ENCODE measurements at regions not wholly inside any gene's neighbourhood (a gene's known extent, or its start where the extent isn't known, plus 50 kb on each side); places are given as distances from the start of the nearest gene placed in this dataset.
"Not testable (repeated sequence)": the region's sequence is repeated elsewhere in the genome, so short reads cannot be mapped to it uniquely, and the experiment has no call there.

DNA sequence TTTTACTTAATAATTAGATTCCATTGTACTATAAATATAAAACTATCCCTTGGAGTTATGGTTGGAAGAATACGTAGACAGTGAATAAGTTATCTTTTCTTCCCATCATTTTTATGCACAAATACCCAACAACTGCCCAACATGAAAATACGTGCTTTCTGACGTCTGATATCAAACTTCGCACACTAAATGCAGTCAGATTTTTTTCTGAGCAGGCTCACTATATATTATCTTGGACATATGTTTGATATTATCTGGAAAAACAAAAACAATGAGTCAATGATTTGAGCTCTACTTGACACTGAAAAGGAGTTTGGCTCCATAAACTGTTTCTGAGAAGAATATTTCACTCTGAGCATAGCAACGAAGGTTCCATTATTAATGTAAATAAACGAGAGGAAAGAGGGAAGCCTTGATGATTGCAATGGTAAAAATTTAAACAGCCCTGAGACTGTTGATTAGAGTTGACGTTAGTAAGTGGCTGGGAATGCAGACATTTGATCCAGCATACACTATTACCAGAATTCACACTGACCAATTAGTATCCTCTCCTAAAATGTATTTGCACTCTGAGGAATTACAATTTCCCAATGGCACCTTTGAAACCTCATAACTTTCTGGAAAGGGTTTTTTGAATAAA is 1090.0 kb downstream of the EPHA7 start:
- no peaks in the 10 kb centered on the region for H3K36me3 Mint-ChIP-seq
- peaks cover 4% of the 10 kb centered on the region for H3K9me3 Mint-ChIP-seq
- no peak for ATAC-seq
- H3K4me3 Mint-ChIP-seq: no peak overlapping the region
- no peak overlapping the region for H3K27ac Mint-ChIP-seq
- no peaks in the 10 kb centered on the region for H3K4me1 Mint-ChIP-seq
- H3K27me3 Mint-ChIP-seq: no peaks in the 10 kb centered on the region

DNA sequence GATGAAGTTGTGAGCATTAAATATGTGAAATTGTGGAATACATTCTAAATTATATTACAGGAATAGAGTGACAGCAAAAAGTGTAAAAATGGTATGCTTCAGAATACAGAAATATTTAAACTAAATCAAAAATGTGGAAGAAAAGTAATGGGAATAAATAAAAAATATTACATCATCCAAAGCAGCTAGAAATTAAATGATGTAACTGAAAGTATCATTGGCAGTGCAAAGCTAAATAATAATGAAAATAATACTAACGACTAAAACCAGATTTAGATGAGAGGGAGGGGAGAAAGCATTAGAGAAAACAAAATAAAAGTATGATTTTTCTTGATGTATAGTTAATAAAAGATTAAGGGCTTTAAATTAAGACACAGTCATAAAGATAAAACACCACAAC is 1104.0 kb downstream of the EPHA7 start:
- no peaks in the 10 kb centered on the region for H3K4me1 Mint-ChIP-seq
- peaks cover 7% of the 10 kb centered on the region for H3K9me3 Mint-ChIP-seq
- H3K36me3 Mint-ChIP-seq: no peaks in the 10 kb centered on the region
- ATAC-seq: no peak
- H3K27me3 Mint-ChIP-seq: no peaks in the 10 kb centered on the region
- no peak overlapping the region for H3K4me3 Mint-ChIP-seq
- no peak overlapping the region for H3K27ac Mint-ChIP-seq

DNA sequence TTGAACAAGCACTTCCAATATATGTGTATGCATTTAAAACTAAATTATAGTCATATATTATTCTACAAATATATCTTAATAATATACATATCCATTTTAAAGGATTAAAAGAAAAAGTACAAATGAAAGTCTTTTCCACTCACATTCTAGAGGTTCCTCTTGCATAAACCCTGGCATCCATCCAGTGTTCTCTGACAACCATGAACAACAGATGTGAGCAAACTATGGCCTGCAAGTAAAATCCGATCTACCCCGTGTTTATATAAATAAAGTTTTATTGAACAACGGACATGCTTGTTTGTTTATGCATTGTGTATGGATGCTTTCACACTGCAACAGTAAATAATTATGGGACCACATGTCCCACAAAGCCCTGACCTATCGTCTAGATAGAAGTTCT is 1122.3 kb downstream of the EPHA7 start:
- no peaks in the 10 kb centered on the region for H3K4me1 Mint-ChIP-seq
- no peak overlapping the region for H3K27ac Mint-ChIP-seq
- H3K4me3 Mint-ChIP-seq: no peak overlapping the region
- H3K27me3 Mint-ChIP-seq: no peaks in the 10 kb centered on the region
- no peak for ATAC-seq
- H3K36me3 Mint-ChIP-seq: no peaks in the 10 kb centered on the region
- no peaks in the 10 kb centered on the region for H3K9me3 Mint-ChIP-seq

DNA sequence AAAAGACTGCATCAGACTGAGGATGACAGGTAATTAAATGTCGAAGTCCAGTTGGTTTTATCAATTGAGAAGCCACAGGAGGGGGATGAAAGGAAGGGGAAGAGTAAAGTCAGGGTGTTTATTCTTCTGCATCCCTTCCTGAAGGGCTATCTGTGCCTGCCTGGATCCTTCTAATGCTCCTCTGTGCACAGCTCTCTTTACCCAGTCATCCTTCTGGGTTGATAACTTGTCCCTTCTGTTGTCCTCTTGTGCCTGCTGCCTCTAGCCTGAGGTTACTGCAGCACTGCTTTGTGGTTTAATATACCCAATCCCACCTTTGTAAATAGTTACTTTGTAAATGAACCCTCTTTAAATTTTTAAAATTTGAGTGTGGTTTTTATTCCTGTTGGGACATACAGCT is 1127.3 kb downstream of the EPHA7 start:
- H3K36me3 Mint-ChIP-seq: no peaks in the 10 kb centered on the region
- H3K27me3 Mint-ChIP-seq: no peaks in the 10 kb centered on the region
- H3K27ac Mint-ChIP-seq: no peak overlapping the region
- no peaks in the 10 kb centered on the region for H3K4me1 Mint-ChIP-seq
- H3K9me3 Mint-ChIP-seq: peaks cover 4% of the 10 kb centered on the region
- no peak overlapping the region for H3K4me3 Mint-ChIP-seq
- ATAC-seq: no peak

DNA sequence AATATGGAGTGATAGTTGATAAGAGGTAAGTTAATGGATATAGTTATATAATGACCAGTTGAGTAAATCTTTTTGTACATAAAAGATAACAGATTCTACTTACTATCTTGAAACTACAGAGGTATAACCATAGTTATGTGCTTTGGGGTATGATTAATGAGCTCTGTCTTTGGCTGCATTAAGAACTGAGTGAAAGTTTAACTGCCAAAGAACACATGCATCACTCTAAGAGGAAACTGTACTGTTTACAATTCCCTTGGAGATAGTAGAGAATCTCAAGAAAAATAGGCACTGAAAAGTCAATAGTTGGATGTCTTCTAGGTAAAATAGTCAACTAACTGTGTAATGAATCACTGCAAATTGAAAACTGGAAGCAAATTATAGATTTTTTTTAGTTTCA is 1129.5 kb downstream of the EPHA7 start:
- Mint-ChIP-seq H3K9me3 (peaks cover 4% of the 10 kb centered on the region), H3K4me3 (no peak overlapping the region), H3K27ac (no peak overlapping the region), H3K27me3 (no peaks in the 10 kb centered on the region), H3K36me3 (no peaks in the 10 kb centered on the region), H3K4me1 (no peaks in the 10 kb centered on the region)
- ATAC-seq: no peak

DNA sequence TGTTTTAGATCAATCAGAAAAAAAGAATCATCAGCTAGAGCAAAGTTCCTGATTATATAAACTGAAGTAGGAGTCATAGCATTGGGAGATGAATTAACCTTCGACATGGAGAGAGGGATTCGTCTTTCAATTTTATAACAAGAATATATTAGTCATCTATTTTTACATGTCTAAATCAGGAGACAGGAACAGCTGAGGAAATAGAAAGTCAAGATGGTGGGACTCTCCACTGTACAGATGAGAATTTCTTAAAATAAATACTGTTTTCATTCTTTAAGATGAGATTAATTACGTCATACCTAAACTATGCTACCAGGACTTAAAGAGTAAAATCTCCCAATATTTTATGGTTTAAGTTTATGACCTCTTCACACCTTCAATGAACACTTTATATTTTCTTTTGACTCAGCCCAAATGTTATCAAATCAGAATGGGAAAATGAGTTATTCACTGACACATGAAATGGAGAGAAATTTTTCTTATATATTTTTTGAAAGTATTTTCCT is 1137.7 kb downstream of the EPHA7 start:
- H3K27me3 Mint-ChIP-seq: no peaks in the 10 kb centered on the region
- H3K27ac Mint-ChIP-seq: no peak overlapping the region
- H3K4me3 Mint-ChIP-seq: no peak overlapping the region
- no peaks in the 10 kb centered on the region for H3K36me3 Mint-ChIP-seq
- peaks cover 2% of the 10 kb centered on the region for H3K9me3 Mint-ChIP-seq
- no peaks in the 10 kb centered on the region for H3K4me1 Mint-ChIP-seq
- no peak for ATAC-seq

DNA sequence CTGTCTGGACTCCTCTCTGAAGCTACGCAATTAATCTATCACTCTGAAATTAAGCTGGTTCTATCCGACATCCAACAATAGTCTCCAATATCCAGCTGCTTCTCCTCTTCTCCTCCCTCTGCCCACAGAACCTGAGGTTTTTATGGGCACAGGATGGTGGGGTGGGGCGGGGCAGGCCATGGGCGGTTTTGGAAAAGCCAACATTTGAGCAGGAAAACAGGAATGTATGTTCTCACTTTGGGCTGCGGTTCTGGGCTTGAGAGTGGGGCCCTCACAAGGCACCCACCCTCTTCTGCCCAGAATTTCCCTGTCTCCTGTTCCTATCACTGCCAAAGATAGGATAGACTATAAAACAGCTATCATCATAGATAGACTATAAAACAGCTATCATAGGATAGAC is 1144.2 kb downstream of the EPHA7 start:
- Mint-ChIP-seq H3K27ac (no peak overlapping the region), H3K4me1 (no peaks in the 10 kb centered on the region), H3K36me3 (no peaks in the 10 kb centered on the region), H3K27me3 (no peaks in the 10 kb centered on the region), H3K9me3 (peaks cover 5% of the 10 kb centered on the region), H3K4me3 (no peak overlapping the region)
- no peak for ATAC-seq

DNA sequence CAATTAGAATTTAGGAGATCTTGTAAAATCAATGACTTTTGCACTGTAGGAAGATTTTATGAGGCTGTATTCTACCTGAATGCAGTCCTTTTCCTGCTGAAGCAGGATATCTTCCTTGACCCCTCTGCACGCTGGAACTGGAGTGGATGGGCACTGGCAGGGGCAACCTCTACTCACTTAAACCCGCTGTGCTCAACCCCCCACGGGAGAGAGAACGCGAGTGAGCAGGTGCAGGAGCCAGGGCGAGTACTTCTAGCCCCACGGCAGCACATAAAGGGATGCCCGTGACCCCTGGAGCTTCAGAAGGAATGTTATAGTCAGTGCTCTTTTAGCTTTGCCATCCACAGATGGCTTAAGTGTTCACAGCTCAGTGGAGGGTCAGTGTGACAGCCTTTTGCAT is 1144.8 kb downstream of the EPHA7 start:
- Mint-ChIP-seq H3K36me3 (no peaks in the 10 kb centered on the region), H3K4me1 (no peaks in the 10 kb centered on the region), H3K27me3 (no peaks in the 10 kb centered on the region), H3K4me3 (no peak overlapping the region), H3K27ac (no peak overlapping the region), H3K9me3 (peaks cover 5% of the 10 kb centered on the region)
- no peak for ATAC-seq

DNA sequence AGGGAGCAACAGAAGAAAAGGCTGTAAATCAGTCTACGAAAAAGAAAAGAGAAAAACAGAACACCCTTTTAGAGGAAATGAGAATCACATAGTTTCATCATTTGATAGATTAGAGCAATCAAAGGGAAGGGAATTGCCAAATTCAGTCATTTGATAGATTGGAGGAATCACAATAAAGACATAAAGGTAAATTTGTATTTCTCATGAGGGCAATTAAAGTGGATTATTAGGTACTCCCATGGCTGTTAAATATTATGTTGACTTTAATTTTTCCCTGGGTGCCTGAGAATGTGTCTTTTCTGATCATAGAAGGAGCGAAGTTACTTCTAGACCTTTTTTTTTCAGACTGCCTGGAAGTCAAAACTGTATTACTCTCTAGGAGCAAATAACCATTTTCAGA is 1145.7 kb downstream of the EPHA7 start:
- no peaks in the 10 kb centered on the region for H3K27me3 Mint-ChIP-seq
- peaks cover 5% of the 10 kb centered on the region for H3K9me3 Mint-ChIP-seq
- no peak overlapping the region for H3K27ac Mint-ChIP-seq
- no peaks in the 10 kb centered on the region for H3K36me3 Mint-ChIP-seq
- ATAC-seq: no peak
- no peak overlapping the region for H3K4me3 Mint-ChIP-seq
- no peaks in the 10 kb centered on the region for H3K4me1 Mint-ChIP-seq

DNA sequence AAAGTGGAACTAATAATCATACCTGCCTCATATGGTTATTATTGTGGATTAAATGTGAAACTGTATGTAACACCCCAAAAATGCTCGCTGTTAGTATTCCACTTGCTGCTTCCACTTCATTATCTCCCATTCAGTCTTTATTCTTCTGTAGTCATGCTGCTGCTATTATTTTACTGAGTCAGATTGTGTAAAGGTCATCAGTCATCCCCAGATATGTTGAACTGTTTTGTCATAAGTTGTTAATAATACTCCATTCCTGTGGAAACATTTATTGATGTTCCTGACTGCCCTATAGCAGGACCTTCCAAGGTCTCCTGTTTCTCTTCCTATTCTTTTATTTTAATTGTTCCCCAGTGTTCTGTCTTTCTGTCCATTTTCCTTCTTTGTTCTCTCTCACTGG is 1148.3 kb downstream of the EPHA7 start:
- no peaks in the 10 kb centered on the region for H3K27me3 Mint-ChIP-seq
- H3K27ac Mint-ChIP-seq: no peak overlapping the region
- ATAC-seq: no peak
- no peaks in the 10 kb centered on the region for H3K4me1 Mint-ChIP-seq
- no peaks in the 10 kb centered on the region for H3K36me3 Mint-ChIP-seq
- peaks cover 7% of the 10 kb centered on the region for H3K9me3 Mint-ChIP-seq
- no peak overlapping the region for H3K4me3 Mint-ChIP-seq

DNA sequence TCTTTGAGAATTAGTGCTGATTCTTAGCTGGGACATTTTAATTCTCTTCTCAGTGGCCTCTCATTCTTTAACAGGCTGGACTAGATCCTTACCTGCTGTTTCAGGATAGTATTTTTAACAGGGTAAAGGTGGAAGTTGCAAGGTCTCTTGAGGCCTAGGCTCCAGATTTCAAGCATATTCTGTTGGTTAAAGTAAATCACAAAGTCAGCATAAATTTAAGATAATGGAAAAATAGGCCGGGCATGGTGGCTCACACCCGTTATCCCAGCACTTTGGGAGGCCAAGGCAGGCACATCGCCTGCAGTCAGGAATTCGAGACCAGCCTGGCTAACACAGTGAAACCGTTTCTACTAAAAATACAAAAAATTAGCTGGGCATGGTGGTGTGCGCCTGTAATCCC is 1149.0 kb downstream of the EPHA7 start:
- Mint-ChIP-seq H3K27ac (no peak overlapping the region), H3K4me3 (no peak overlapping the region), H3K4me1 (no peaks in the 10 kb centered on the region), H3K36me3 (no peaks in the 10 kb centered on the region), H3K27me3 (no peaks in the 10 kb centered on the region), H3K9me3 (peaks cover 7% of the 10 kb centered on the region)
- ATAC-seq: no peak

DNA sequence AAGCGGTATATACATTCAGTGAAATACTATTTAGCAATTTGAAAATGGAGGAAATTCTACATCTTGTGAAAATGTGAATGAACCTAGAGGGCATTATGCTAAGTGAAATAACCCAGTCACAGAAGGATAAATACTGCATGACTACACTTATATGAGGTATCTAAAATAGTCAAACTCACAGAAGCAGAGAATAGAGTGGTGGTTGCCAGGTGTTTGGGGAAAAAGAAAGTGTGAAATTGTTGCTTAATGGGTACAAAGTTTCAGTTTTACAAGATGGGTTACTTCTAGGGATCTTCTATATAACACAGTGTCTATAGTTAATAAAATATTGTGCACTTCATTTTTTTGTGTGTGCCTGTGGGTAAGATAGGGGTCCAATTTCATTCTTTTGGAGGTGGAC is 1152.0 kb downstream of the EPHA7 start:
- no peak for ATAC-seq
- Mint-ChIP-seq H3K27me3 (no peaks in the 10 kb centered on the region), H3K36me3 (no peaks in the 10 kb centered on the region), H3K4me1 (no peaks in the 10 kb centered on the region), H3K9me3 (peaks cover 11% of the 10 kb centered on the region), H3K4me3 (no peak overlapping the region), H3K27ac (no peak overlapping the region)

DNA sequence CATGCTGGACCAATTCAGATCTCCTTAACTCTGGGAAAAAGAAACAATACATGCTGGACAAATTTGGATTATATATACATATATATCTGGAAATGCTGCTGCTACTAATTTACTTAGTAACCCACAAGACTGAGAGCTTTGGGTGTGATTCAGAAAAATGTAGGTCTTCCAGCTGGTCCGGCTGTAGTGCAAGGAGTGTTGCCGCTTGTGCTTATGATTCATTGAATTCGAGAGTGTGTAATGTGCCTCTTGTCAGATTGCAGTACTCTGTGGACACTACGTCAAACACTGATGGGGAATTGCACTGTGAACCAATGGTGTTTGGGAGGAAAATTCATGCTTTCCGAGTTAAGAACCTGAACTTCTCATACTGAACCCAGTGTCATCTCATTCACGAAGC is 1155.5 kb downstream of the EPHA7 start:
- Mint-ChIP-seq H3K36me3 (no peaks in the 10 kb centered on the region), H3K27me3 (no peaks in the 10 kb centered on the region), H3K27ac (no peak overlapping the region), H3K4me3 (no peak overlapping the region), H3K4me1 (no peaks in the 10 kb centered on the region), H3K9me3 (peaks cover 9% of the 10 kb centered on the region)
- ATAC-seq: no peak

DNA sequence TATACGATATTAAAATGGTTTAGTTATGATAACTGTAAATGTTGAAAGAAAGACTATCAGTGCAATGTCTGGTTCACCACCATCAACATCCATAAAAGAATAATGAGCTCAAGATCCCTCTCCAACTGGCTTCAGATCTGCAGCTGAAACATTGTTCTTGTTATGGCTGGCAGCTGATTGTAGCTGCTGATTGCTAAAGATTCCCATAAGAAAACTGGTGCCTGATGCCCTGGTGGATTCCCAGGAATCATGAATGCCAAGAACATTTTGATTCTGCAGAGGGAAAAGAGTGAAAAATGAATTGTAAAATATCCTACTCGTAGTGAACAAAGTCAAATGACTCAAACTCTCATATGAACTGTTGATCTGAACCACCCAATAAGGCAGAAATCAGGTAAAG is 1160.2 kb downstream of the EPHA7 start:
- no peak overlapping the region for H3K4me3 Mint-ChIP-seq
- ATAC-seq: no peak
- H3K27ac Mint-ChIP-seq: no peak overlapping the region
- H3K9me3 Mint-ChIP-seq: peaks cover 6% of the 10 kb centered on the region
- no peaks in the 10 kb centered on the region for H3K4me1 Mint-ChIP-seq
- no peaks in the 10 kb centered on the region for H3K27me3 Mint-ChIP-seq
- H3K36me3 Mint-ChIP-seq: no peaks in the 10 kb centered on the region

DNA sequence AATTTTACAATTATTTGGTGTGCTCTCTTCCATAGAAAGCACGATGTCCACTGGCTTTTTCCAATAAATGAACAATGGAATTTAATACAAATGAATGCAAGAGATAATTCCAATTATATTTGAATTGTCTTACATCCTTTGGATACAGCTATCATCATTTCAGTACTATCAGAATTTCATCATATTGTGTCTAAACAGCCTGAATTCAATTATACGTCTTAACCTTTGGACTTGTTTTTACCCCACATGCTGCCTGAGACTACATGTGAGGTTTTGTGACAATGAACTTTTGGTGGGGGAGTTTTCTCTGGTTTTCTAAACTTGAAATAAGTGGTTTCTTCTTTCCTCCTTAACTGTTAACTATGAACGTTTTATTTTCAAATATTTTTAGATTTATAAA is 1176.0 kb downstream of the EPHA7 start:
- Mint-ChIP-seq H3K4me1 (no peaks in the 10 kb centered on the region), H3K36me3 (no peaks in the 10 kb centered on the region), H3K27me3 (no peaks in the 10 kb centered on the region), H3K4me3 (no peak overlapping the region), H3K9me3 (no peaks in the 10 kb centered on the region), H3K27ac (no peak overlapping the region)
- ATAC-seq: no peak

DNA sequence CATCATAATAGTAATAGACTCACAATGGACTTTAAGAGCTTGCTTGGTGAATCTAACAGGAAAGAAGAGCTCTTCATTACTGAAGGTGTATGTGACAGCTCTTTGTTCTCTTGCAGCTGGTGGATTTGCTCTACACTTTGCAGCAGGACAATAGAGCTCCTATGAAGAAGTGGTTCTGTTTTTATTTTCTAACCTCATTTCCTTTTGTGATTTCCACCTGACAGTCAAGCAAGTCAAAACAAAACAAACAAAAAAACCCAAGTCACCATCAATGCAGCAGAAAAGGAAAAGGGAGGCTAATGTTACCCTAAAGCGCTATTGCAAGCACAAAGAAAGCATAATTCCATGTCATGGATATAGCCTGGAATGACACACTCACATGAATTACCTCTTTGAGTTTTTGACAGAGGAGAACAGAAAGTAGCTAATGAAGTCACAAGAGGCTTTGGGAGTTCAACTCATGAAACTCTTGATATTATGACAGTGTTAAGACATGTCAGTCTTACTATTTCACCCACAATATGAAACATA is 1188.1 kb downstream of the EPHA7 start:
- ATAC-seq: no peak
- Mint-ChIP-seq H3K9me3 (peaks cover 7% of the 10 kb centered on the region), H3K27ac (no peak overlapping the region), H3K4me1 (no peaks in the 10 kb centered on the region), H3K36me3 (no peaks in the 10 kb centered on the region), H3K4me3 (no peak overlapping the region), H3K27me3 (no peaks in the 10 kb centered on the region)

DNA sequence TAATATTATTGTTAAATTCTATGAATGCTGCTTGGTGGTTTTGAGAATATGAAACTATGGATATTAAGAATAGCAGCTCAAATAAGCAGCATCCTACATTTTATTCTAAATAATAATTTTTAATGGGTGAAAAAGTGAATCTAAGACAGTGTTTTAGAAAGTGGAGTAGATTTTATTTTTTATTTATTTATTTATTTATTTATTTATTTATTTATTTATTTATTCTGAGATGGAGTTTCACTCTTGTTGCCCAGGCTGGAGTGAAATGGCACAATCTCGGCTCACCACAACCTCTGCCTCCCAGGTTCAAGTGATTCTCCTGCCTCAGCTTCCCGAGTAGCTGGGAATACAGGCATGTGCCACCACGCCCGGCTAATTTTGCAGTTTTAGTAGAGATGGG is 1199.4 kb downstream of the EPHA7 start:
- H3K27me3 Mint-ChIP-seq, H3K4me3 Mint-ChIP-seq, H3K27ac Mint-ChIP-seq: not testable (repeated sequence)

More for the DNA sequence above, 1199.4 kb downstream of the EPHA7 start:
- H3K9me3 Mint-ChIP-seq, H3K4me1 Mint-ChIP-seq, H3K36me3 Mint-ChIP-seq, ATAC-seq: not testable (repeated sequence)
